ENCODE measurements at regions not wholly inside any gene's neighbourhood (a gene's known extent, or its start where the extent isn't known, plus 50 kb on each side); places are given as distances from the start of the nearest gene placed in this dataset.
"Not testable (repeated sequence)": the region's sequence is repeated elsewhere in the genome, so short reads cannot be mapped to it uniquely, and the experiment has no call there.

- not testable (repeated sequence) for DNase-seq
These were observed 495.5 kb upstream of the PLXNA2 start for GRCh38 chr1:208739636-208740035.

- no peak for DNase-seq
These were observed 497.1 kb upstream of the PLXNA2 start for GRCh38 chr1:208741296-208741695.

- DNase-seq: no peak
These were observed 499.2 kb upstream of the PLXNA2 start for GRCh38 chr1:208743361-208743760.

GRCh38 chr1:208747979-208748378, 503.8 kb upstream of the PLXNA2 start:
- DNase-seq: no peak

GRCh38 chr1:208748387-208749165, 504.4 kb upstream of the PLXNA2 start:
- DNase-seq: no peak

- no peak for DNase-seq
These were observed 512.3 kb upstream of the PLXNA2 start for GRCh38 chr1:208756339-208756981.

GRCh38 chr1:208757846-208758245, 513.7 kb upstream of the PLXNA2 start:
- no peak for DNase-seq

- DNase-seq: no peak
These were observed 515.1 kb upstream of the PLXNA2 start for GRCh38 chr1:208759255-208759654.

- DNase-seq: no peak
These were observed 519.8 kb upstream of the PLXNA2 start for GRCh38 chr1:208763971-208764370.

- DNase-seq: no peak
These were observed 522.6 kb upstream of the PLXNA2 start for GRCh38 chr1:208766832-208767231.

GRCh38 chr1:208767816-208768215, 523.6 kb upstream of the PLXNA2 start:
- no peak for DNase-seq

- no peak for DNase-seq
These were observed 528.7 kb upstream of the PLXNA2 start for GRCh38 chr1:208772891-208773290.

- no peak for DNase-seq
These were observed 531.7 kb upstream of the PLXNA2 start for GRCh38 chr1:208775841-208776240.

GRCh38 chr1:208778417-208778816, 534.2 kb upstream of the PLXNA2 start:
- DNase-seq: no peak

GRCh38 chr1:208781391-208782045, 537.3 kb upstream of the PLXNA2 start:
- no peak for DNase-seq

GRCh38 chr1:208782186-208782585, 538.0 kb upstream of the PLXNA2 start:
- DNase-seq: no peak

GRCh38 chr1:208785629-208786028, 541.4 kb upstream of the PLXNA2 start:
- no peak for DNase-seq

GRCh38 chr1:208787219-208787618, 543.0 kb upstream of the PLXNA2 start:
- DNase-seq: no peak

- DNase-seq: no peak
These were observed 543.9 kb upstream of the PLXNA2 start for GRCh38 chr1:208788013-208788540.

GRCh38 chr1:208791456-208791855, 547.3 kb upstream of the PLXNA2 start:
- no peak for DNase-seq

- no peak for DNase-seq
These were observed 549.7 kb upstream of the PLXNA2 start for GRCh38 chr1:208793861-208794345.

GRCh38 chr1:208799186-208799585, 555.0 kb upstream of the PLXNA2 start:
- DNase-seq: no peak

- DNase-seq: no peak
These were observed 559.0 kb upstream of the PLXNA2 start for GRCh38 chr1:208803011-208803811.
